Ovary (tissue), 7 donors: ENCODE measurements at regions not wholly inside any gene's neighbourhood (a gene's known extent, or its start where the extent isn't known, plus 50 kb on each side); places are given as distances from the start of the nearest gene placed in this dataset.

Experiments used
- DNase-seq, 5 donors: peaks; one replicate each; pipeline ENCODE4 v3.0.0-alpha.2; 2019 to 2020
- H3K27ac ChIP-seq, 2 donors: fragments of 200-600 bp; one replicate each; pipeline versions ENCODE4 v1.5.1 to v1.8.0; 2019 to 2022
- H3K27me3 ChIP-seq: fragments of 200-600 bp; one replicate; pipeline ENCODE4 v1.8.0; 2022
- H3K36me3 ChIP-seq: fragments of 200-600 bp; sonication (generic); one replicate; pipeline ENCODE4 v1.5.1; 2019
- H3K4me1 ChIP-seq: one replicate; pipeline ENCODE4 v1.8.1; 2013; ENCODE audit warnings: mild to moderate bottlenecking, moderate library complexity; ENCODE audit not compliant: insufficient read depth
- H3K4me3 ChIP-seq: fragments of 200-600 bp; sonication (generic); one replicate; pipeline ENCODE4 v1.5.1; 2017
- H3K9me3 ChIP-seq, 2 donors: fragments of 200-600 bp in 1 of 2; sonication (generic) in 1 of 2; one replicate each; pipeline versions ENCODE4 v1.5.1 to v1.8.1; 2013 to 2019; ENCODE audit warnings: mild to moderate bottlenecking in 1 of 2, moderate library complexity in 1 of 2
- EP300 ChIP-seq: sonication (generic); formaldehyde crosslinking; IDR thresholded peaks from one replicate; pipeline ENCODE4 v1.6.1; 2017; ENCODE audit warnings: antibody characterized with exemption
- POLR2A ChIP-seq: fragments of 450-650 bp; IDR thresholded peaks from one replicate; pipeline ENCODE4 v1.6.1; 2017; ENCODE audit warnings: antibody characterized with exemption, mild to moderate bottlenecking, moderate library complexity
- WGBS, 3 donors: extraction: QIAGEN DNeasy Blood & Tissue Kit in 1 of 3; methylation state at CpG; one replicate each; pipeline versions ENCODE4 v1.1.5 to v1.1.7; 2013 to 2017; 5-methylcytosine and 5-hydroxymethylcytosine counted together
- intact Hi-C, 4 donors: fragments of 100-400 bp; cut with DNase I; formaldehyde crosslinking; loops; one replicate each; pipeline versions ENCODE4 v1.11.0 to v1.15.1; 2022 to 2023
- TF ChIP-seq, protein P1 (sequence below), 3 donors: fragments of 450-650 bp in 2 of 3; fragments of 200-600 bp in 1 of 3; IDR thresholded peaks; one replicate each; pipeline versions ENCODE4 v1.5.1 to v1.8.0; 2016 to 2022; ENCODE audit warnings: antibody characterized with exemption in 3 of 3, mild to moderate bottlenecking in 1 of 3
- donor health status: DM: no; HTN: no; CAD: no; lungs with moderate emphysema.
- donor health status: DM: no; HTN: no; CAD: no.
- donor health status: Bipolar disorder and iron deficiency.
- donor health status: DM: no; HTN: no; CAD: no.
- donor health status: DM: yes; HTN: yes; CAD: no.

DNA sequence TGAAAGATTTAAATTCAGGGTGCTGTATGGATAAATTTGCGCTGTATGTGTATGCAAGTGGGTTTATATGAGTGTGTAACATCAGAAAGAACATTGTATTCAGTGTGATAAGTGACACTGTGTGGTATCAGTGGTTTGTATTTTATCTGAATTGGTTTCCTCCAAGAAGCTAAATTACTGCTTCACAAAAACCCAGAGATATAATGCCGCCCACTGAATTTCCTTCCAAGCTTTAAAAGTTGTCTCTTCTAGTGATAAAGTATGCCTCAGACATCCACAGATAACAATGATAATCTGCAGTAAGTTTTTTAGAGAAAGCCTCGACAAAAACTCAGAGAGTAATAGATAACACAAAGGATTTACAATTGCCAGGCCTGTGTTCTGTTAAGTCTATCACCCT lies 710.6 kb upstream of the HS3ST1 start:
- DNase-seq: no peak
- H3K9me3 ChIP-seq: no peaks in the 10 kb centered on the region
- H3K27ac ChIP-seq: no peak overlapping the region
- no peaks in the 10 kb centered on the region for H3K27me3 ChIP-seq
- 54 to 58% (median 57%) methylated on average over 3 of the region's 3 CpGs for WGBS, 3 donors
- TF ChIP-seq POLR2A (no peak), EP300 (no peak)
- TF ChIP-seq, protein P1, sequence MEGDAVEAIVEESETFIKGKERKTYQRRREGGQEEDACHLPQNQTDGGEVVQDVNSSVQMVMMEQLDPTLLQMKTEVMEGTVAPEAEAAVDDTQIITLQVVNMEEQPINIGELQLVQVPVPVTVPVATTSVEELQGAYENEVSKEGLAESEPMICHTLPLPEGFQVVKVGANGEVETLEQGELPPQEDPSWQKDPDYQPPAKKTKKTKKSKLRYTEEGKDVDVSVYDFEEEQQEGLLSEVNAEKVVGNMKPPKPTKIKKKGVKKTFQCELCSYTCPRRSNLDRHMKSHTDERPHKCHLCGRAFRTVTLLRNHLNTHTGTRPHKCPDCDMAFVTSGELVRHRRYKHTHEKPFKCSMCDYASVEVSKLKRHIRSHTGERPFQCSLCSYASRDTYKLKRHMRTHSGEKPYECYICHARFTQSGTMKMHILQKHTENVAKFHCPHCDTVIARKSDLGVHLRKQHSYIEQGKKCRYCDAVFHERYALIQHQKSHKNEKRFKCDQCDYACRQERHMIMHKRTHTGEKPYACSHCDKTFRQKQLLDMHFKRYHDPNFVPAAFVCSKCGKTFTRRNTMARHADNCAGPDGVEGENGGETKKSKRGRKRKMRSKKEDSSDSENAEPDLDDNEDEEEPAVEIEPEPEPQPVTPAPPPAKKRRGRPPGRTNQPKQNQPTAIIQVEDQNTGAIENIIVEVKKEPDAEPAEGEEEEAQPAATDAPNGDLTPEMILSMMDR (IDR thresholded peaks at IDR 0.05): no peak
- H3K4me3 ChIP-seq: no peak overlapping the region
- H3K36me3 ChIP-seq: no peaks in the 10 kb centered on the region
- no peaks in the 10 kb centered on the region for H3K4me1 ChIP-seq
- intact Hi-C loops: no loop called here

DNA sequence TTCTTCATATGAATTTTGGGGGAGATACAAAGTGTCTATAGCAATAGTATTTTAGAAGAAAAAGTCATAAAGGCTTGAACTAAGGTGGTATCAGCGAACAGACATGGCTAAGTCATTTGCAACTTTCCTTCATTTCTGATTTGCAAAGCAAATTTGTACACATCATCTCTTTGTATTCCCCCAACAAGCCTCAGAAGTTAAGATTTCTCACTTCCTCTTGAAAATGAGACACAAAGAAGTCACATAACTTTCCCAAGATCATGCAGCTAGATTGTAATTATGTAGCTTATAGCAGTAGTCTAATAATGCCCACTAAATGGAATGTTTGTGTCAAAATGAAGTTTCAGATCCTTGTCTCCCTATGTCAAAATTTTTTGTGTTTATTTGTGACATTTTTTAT lies 709.8 kb upstream of the HS3ST1 start:
- H3K9me3 ChIP-seq: no peaks in the 10 kb centered on the region
- H3K36me3 ChIP-seq: no peaks in the 10 kb centered on the region
- no peak overlapping the region for H3K27ac ChIP-seq
- 95 to 97% (median 97%) methylated on average over 1 of the region's 1 CpG for WGBS, 3 donors
- TF ChIP-seq EP300 (no peak), POLR2A (no peak)
- TF ChIP-seq, protein P1 (IDR thresholded peaks at IDR 0.05): no peak
- intact Hi-C loops: no loop called here
- no peak overlapping the region for H3K4me3 ChIP-seq
- no peak for DNase-seq
- H3K4me1 ChIP-seq: no peaks in the 10 kb centered on the region
- no peaks in the 10 kb centered on the region for H3K27me3 ChIP-seq

DNA sequence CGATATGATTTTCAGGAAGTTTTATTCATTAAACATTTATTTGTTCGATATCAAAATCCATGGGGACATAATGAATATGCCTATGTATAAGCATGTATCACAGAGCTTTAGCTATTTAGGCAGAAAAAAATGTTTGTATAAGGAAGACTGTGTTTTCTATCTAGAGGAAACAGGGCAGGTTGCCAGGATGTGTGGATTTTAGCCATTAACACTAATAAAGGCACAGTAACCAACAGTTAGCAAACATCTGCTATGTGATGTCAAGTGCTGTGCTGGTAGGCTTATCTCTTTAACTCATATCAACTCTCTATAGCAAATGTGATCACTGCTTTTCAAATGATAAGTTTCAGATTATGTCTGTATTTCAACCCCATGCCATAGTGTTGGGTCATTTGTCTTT lies 708.9 kb upstream of the HS3ST1 start:
- H3K9me3 ChIP-seq: no peaks in the 10 kb centered on the region
- DNase-seq: no peak
- H3K27ac ChIP-seq: no peak overlapping the region
- intact Hi-C loops: no loop called here
- H3K4me3 ChIP-seq: no peak overlapping the region
- no peaks in the 10 kb centered on the region for H3K36me3 ChIP-seq
- WGBS, 3 donors: 18 to 28% (median 19%) methylated on average over 2 of the region's 2 CpGs
- H3K27me3 ChIP-seq: no peaks in the 10 kb centered on the region
- no peaks in the 10 kb centered on the region for H3K4me1 ChIP-seq
- no peak for TF ChIP-seq POLR2A
- TF ChIP-seq, protein P1 (IDR thresholded peaks at IDR 0.05): no peak

DNA sequence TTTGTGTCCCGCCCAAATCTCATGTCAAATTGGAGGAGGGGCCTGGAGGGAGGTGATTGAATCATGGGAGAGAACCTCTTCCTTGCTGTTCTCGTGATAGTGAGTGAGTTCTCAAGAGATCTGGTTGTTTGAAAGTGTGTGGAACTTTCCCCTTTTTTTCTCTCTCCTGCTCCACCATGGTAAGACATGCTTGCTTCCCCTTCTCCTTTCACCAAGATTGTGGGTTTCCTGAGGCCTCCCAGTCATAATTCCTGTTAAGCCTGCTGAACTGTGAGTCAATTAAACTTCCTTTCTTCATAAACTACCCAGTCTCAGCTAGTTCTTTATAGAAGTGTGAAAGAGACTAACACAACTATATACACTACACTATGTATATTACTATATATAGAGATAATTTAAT lies 697.8 kb upstream of the HS3ST1 start:
- WGBS, 3 donors: 82 to 86% (median 83%) methylated on average over 2 of the region's 2 CpGs
- DNase-seq: no peak
- H3K27ac ChIP-seq: no peak overlapping the region
- H3K4me3 ChIP-seq: no peak overlapping the region
- TF ChIP-seq, protein P1 (IDR thresholded peaks at IDR 0.05): no peak
- TF ChIP-seq EP300: no peak
- no peak for TF ChIP-seq POLR2A
- no peaks in the 10 kb centered on the region for H3K4me1 ChIP-seq
- intact Hi-C loops: no loop called here
- no peaks in the 10 kb centered on the region for H3K9me3 ChIP-seq
- H3K36me3 ChIP-seq: no peaks in the 10 kb centered on the region
- H3K27me3 ChIP-seq: no peaks in the 10 kb centered on the region

DNA sequence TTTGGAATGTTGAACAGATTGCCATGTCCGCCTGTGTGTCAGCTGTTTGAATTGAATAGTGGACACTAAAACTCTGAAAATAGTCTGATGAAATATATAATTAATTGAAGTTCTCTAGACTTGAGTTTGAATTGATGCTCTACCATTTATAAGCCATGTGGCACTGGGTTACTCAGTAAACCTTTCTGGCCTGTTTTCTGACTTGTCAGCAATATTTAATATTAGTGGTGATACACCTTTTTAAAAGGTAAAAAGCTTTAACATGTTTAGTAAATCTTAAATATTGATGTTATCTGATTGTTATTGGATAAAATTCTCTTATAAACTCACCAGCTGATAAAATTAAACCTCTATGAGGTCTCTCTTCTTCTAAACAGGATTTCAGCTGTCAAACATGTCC lies 695.4 kb upstream of the HS3ST1 start:
- intact Hi-C loops: no loop called here
- 92 to 93% (median 92%) methylated on average over 1 of the region's 1 CpG for WGBS, 3 donors

More for the DNA sequence above, 695.4 kb upstream of the HS3ST1 start:
- no peak overlapping the region for H3K4me3 ChIP-seq
- no peaks in the 10 kb centered on the region for H3K9me3 ChIP-seq
- no peak for TF ChIP-seq POLR2A
- TF ChIP-seq EP300: no peak
- TF ChIP-seq, protein P1 (IDR thresholded peaks at IDR 0.05): no peak
- no peak for DNase-seq
- no peak overlapping the region for H3K27ac ChIP-seq
- no peaks in the 10 kb centered on the region for H3K27me3 ChIP-seq
- H3K4me1 ChIP-seq: no peaks in the 10 kb centered on the region
- H3K36me3 ChIP-seq: no peaks in the 10 kb centered on the region
